Suppressor macrophage treated with lipopolysaccharide for 1 hour (primary cell): ENCODE measurements at regions not wholly inside any gene's neighbourhood (a gene's known extent, or its start where the extent isn't known, plus 50 kb on each side); places are given as distances from the start of the nearest gene placed in this dataset.
A peak's percentile ranks its signal among the peaks of the same experiment; 100 is the strongest.

Source experiments
- DNase-seq, 3 donors: peaks; one replicate each; pipeline ENCODE4 v3.0.0-alpha.2; 2020 to 2022

GRCh38 chr15:60057554-60057953 is 53.4 kb downstream of the FOXB1 start:
- DNase-seq, result peak in 1 of 3 donors; percentile 6

GRCh38 chr15:60059186-60059585 is 55.1 kb downstream of the FOXB1 start:
- DNase-seq, result no peak

- no peak for DNase-seq
These were observed 57.6 kb downstream of the FOXB1 start for GRCh38 chr15:60061758-60062157.

GRCh38 chr15:60062826-60063225 is 58.7 kb downstream of the FOXB1 start:
- no peak for DNase-seq

GRCh38 chr15:60065951-60066350 is 61.8 kb downstream of the FOXB1 start:
- no peak for DNase-seq

GRCh38 chr15:60070838-60071493 is 66.9 kb downstream of the FOXB1 start:
- DNase-seq, result no peak

GRCh38 chr15:60072826-60073465 is 68.8 kb downstream of the FOXB1 start:
- no peak for DNase-seq

GRCh38 chr15:60073466-60073840 is 69.3 kb downstream of the FOXB1 start:
- DNase-seq, result no peak

- DNase-seq, result no peak
These were observed 70.2 kb downstream of the FOXB1 start for GRCh38 chr15:60074181-60074885.

GRCh38 chr15:60076045-60076444 is 71.9 kb downstream of the FOXB1 start:
- no peak for DNase-seq

- DNase-seq, result no peak
These were observed 72.6 kb downstream of the FOXB1 start for GRCh38 chr15:60076582-60077276.

GRCh38 chr15:60077581-60078359 is 73.7 kb downstream of the FOXB1 start:
- no peak for DNase-seq

GRCh38 chr15:60079210-60079609 is 75.1 kb downstream of the FOXB1 start:
- no peak for DNase-seq

GRCh38 chr15:60081976-60082375 is 77.9 kb downstream of the FOXB1 start:
- no peak for DNase-seq

- DNase-seq, result no peak
These were observed 79.2 kb downstream of the FOXB1 start for GRCh38 chr15:60083318-60083717.

- no peak for DNase-seq
These were observed 82.7 kb downstream of the FOXB1 start for GRCh38 chr15:60086681-60087429.

- no peak for DNase-seq
These were observed 83.5 kb downstream of the FOXB1 start for GRCh38 chr15:60087561-60087960.

GRCh38 chr15:60090747-60091146 is 86.6 kb downstream of the FOXB1 start:
- DNase-seq, result no peak

GRCh38 chr15:60091157-60091556 is 87.0 kb downstream of the FOXB1 start:
- no peak for DNase-seq

GRCh38 chr15:60091911-60092310 is 87.8 kb downstream of the FOXB1 start:
- no peak for DNase-seq

- no peak for DNase-seq
These were observed 89.4 kb downstream of the FOXB1 start for GRCh38 chr15:60093273-60094067.
